ENCODE measurements at regions not wholly inside any gene's neighbourhood (a gene's known extent, or its start where the extent isn't known, plus 50 kb on each side); places are given as distances from the start of the nearest gene placed in this dataset.

- H3K27ac ChIP-seq: no peak overlapping the region
- peaks cover 7% of the 10 kb centered on the region; the same call in 1 of the 2 replicates for H3K4me1 ChIP-seq (replicated peaks)
- H3K9me3 ChIP-seq (replicated peaks): no peaks in the 10 kb centered on the region
- DNase-seq (ENCODE audit: low read depth in 1 of 2, low spot score in 2 of 2): no peak
- H3K4me3 ChIP-seq: no peak overlapping the region
- no peaks in the 10 kb centered on the region for H3K27me3 ChIP-seq (replicated peaks)
- H3K36me3 ChIP-seq: no peaks in the 10 kb centered on the region
Observed at GRCh38 chr3:189566550-189567130, 64.5 kb upstream of the TP63 start.

- Histone ChIP-seq H3K4me1 (replicated peaks) (peaks cover 7% of the 10 kb centered on the region; the same call in 1 of the 2 replicates), H3K36me3 (no peaks in the 10 kb centered on the region), H3K27me3 (replicated peaks) (no peaks in the 10 kb centered on the region), H3K27ac (no peak overlapping the region), H3K9me3 (replicated peaks) (no peaks in the 10 kb centered on the region), H3K4me3 (no peak overlapping the region)
- DNase-seq (ENCODE audit: low read depth in 1 of 2, low spot score in 2 of 2): no peak
Observed at GRCh38 chr3:189567322-189567721, 63.9 kb upstream of the TP63 start.

GRCh38 chr3:189567766-189568420, 63.3 kb upstream of the TP63 start:
- Histone ChIP-seq H3K4me1 (replicated peaks) (peaks cover 7% of the 10 kb centered on the region; the same call in 1 of the 2 replicates), H3K4me3 (no peak overlapping the region), H3K27me3 (replicated peaks) (no peaks in the 10 kb centered on the region), H3K27ac (no peak overlapping the region), H3K9me3 (replicated peaks) (no peaks in the 10 kb centered on the region), H3K36me3 (no peaks in the 10 kb centered on the region)
- no peak for DNase-seq (ENCODE audit: low read depth in 1 of 2, low spot score in 2 of 2)

- Histone ChIP-seq H3K27me3 (replicated peaks) (no peaks in the 10 kb centered on the region), H3K36me3 (no peaks in the 10 kb centered on the region), H3K4me3 (no peak overlapping the region), H3K9me3 (replicated peaks) (no peaks in the 10 kb centered on the region), H3K27ac (no peak overlapping the region), H3K4me1 (replicated peaks) (peaks cover 3% of the 10 kb centered on the region; the same call in 1 of the 2 replicates)
- DNase-seq (ENCODE audit: low read depth in 1 of 2, low spot score in 2 of 2): no peak
Observed at GRCh38 chr3:189568961-189569360, 62.2 kb upstream of the TP63 start.

GRCh38 chr3:189569473-189569872, 61.7 kb upstream of the TP63 start:
- H3K9me3 ChIP-seq (replicated peaks): no peaks in the 10 kb centered on the region
- H3K27ac ChIP-seq: no peak overlapping the region
- no peak overlapping the region for H3K4me3 ChIP-seq
- no peaks in the 10 kb centered on the region for H3K4me1 ChIP-seq (replicated peaks)
- H3K36me3 ChIP-seq: no peaks in the 10 kb centered on the region
- DNase-seq (ENCODE audit: low read depth in 1 of 2, low spot score in 2 of 2): no peak
- H3K27me3 ChIP-seq (replicated peaks): no peaks in the 10 kb centered on the region

GRCh38 chr3:189570916-189571315, 60.3 kb upstream of the TP63 start:
- H3K4me1 ChIP-seq (replicated peaks): no peaks in the 10 kb centered on the region
- no peak for DNase-seq (ENCODE audit: low read depth in 1 of 2, low spot score in 2 of 2)
- H3K27ac ChIP-seq: no peak overlapping the region
- no peaks in the 10 kb centered on the region for H3K27me3 ChIP-seq (replicated peaks)
- no peaks in the 10 kb centered on the region for H3K36me3 ChIP-seq
- no peak overlapping the region for H3K4me3 ChIP-seq
- no peaks in the 10 kb centered on the region for H3K9me3 ChIP-seq (replicated peaks)

GRCh38 chr3:189572249-189572648, 58.9 kb upstream of the TP63 start:
- no peak for DNase-seq (ENCODE audit: low read depth in 1 of 2, low spot score in 2 of 2)
- no peak overlapping the region for H3K27ac ChIP-seq
- no peaks in the 10 kb centered on the region; the same call in 1 of the 2 replicates for H3K27me3 ChIP-seq (replicated peaks)
- H3K36me3 ChIP-seq: no peaks in the 10 kb centered on the region
- H3K4me1 ChIP-seq (replicated peaks): no peaks in the 10 kb centered on the region
- no peak overlapping the region for H3K4me3 ChIP-seq
- no peaks in the 10 kb centered on the region for H3K9me3 ChIP-seq (replicated peaks)

GRCh38 chr3:189573004-189573403, 58.2 kb upstream of the TP63 start:
- no peaks in the 10 kb centered on the region for H3K36me3 ChIP-seq
- no peaks in the 10 kb centered on the region; the same call in 1 of the 2 replicates for H3K27me3 ChIP-seq (replicated peaks)
- no peak overlapping the region for H3K4me3 ChIP-seq
- H3K4me1 ChIP-seq (replicated peaks): no peaks in the 10 kb centered on the region
- no peak for DNase-seq (ENCODE audit: low read depth in 1 of 2, low spot score in 2 of 2)
- no peaks in the 10 kb centered on the region for H3K9me3 ChIP-seq (replicated peaks)
- no peak overlapping the region for H3K27ac ChIP-seq

- Histone ChIP-seq H3K4me3 (no peak overlapping the region), H3K9me3 (replicated peaks) (no peaks in the 10 kb centered on the region), H3K27ac (no peak overlapping the region), H3K36me3 (no peaks in the 10 kb centered on the region), H3K4me1 (replicated peaks) (no peaks in the 10 kb centered on the region), H3K27me3 (replicated peaks) (no peaks in the 10 kb centered on the region; the same call in 1 of the 2 replicates)
- no peak for DNase-seq (ENCODE audit: low read depth in 1 of 2, low spot score in 2 of 2)
Observed at GRCh38 chr3:189576486-189576885, 54.7 kb upstream of the TP63 start.

GRCh38 chr3:189577050-189577951, 53.9 kb upstream of the TP63 start:
- no peak for DNase-seq (ENCODE audit: low read depth in 1 of 2, low spot score in 2 of 2)
- Histone ChIP-seq H3K36me3 (no peaks in the 10 kb centered on the region), H3K27ac (no peak overlapping the region), H3K4me1 (replicated peaks) (no peaks in the 10 kb centered on the region), H3K4me3 (no peak overlapping the region), H3K9me3 (replicated peaks) (no peaks in the 10 kb centered on the region), H3K27me3 (replicated peaks) (no peaks in the 10 kb centered on the region; the same call in 1 of the 2 replicates)

- H3K27me3 ChIP-seq (replicated peaks): no peaks in the 10 kb centered on the region; the same call in 1 of the 2 replicates
- DNase-seq (ENCODE audit: low read depth in 1 of 2, low spot score in 2 of 2): no peak
- no peak overlapping the region for H3K4me3 ChIP-seq
- no peak overlapping the region for H3K27ac ChIP-seq
- no peaks in the 10 kb centered on the region for H3K9me3 ChIP-seq (replicated peaks)
- no peaks in the 10 kb centered on the region for H3K36me3 ChIP-seq
- H3K4me1 ChIP-seq (replicated peaks): no peaks in the 10 kb centered on the region
Observed at GRCh38 chr3:189580190-189580589, 51.0 kb upstream of the TP63 start.
